DOHH2 (cell line): ENCODE measurements at regions not wholly inside any gene's neighbourhood (a gene's known extent, or its start where the extent isn't known, plus 50 kb on each side); places are given as distances from the start of the nearest gene placed in this dataset.

Experiments
- H3F3A ChIP-seq: fragments of 200-600 bp; sonication (generic), shearing (Covaris generic); 2 replicates; pipeline ENCODE4 v1.6.0; 2016; ENCODE audit warnings: antibody characterized with exemption, mild to moderate bottlenecking; ENCODE audit not compliant: control insufficient read depth, insufficient read depth
- H3K27ac ChIP-seq: fragments of 200-600 bp; sonication (generic); 2 replicates; pipeline ENCODE4 v1.5.1; 2014; ENCODE audit warnings: low read depth, mild to moderate bottlenecking, low read length, moderate library complexity
- H3K27me3 ChIP-seq: fragments of 200-600 bp; sonication (generic); 2 replicates; pipeline ENCODE4 v1.6.1; 2014; ENCODE audit warnings: mild to moderate bottlenecking, low read length, mixed read lengths; ENCODE audit not compliant: control insufficient read depth
- H3K36me3 ChIP-seq: fragments of 200-600 bp; sonication (generic); 2 replicates; pipeline ENCODE4 v1.6.1; 2014; ENCODE audit warnings: mild to moderate bottlenecking, low read length, moderate library complexity, mixed read lengths; ENCODE audit not compliant: control insufficient read depth
- H3K4me1 ChIP-seq: fragments of 200-600 bp; sonication (generic); 2 replicates; pipeline ENCODE4 v1.6.1; 2014; ENCODE audit warnings: mild to moderate bottlenecking, low read length, mixed read lengths; ENCODE audit not compliant: control insufficient read depth
- H3K4me2 ChIP-seq: fragments of 200-600 bp; sonication (generic); 2 replicates; pipeline ENCODE4 v1.6.0; 2014; ENCODE audit warnings: mild to moderate bottlenecking, low read length, moderate library complexity
- H3K4me3 ChIP-seq: fragments of 200-600 bp; sonication (generic); 2 replicates; pipeline ENCODE4 v1.5.1; 2014; ENCODE audit warnings: mild to moderate bottlenecking, low read length, mixed read lengths
- H3K79me2 ChIP-seq: fragments of 200-600 bp; sonication (generic); 2 replicates; pipeline ENCODE4 v1.6.1; 2014; ENCODE audit warnings: mild to moderate bottlenecking, low read length, mixed read lengths; ENCODE audit not compliant: control insufficient read depth
- H3K9me2 ChIP-seq: fragments of 200-600 bp; sonication (generic); replicated peaks from 2 replicates; pipeline ENCODE4 v1.6.1; 2014; ENCODE audit warnings: mild to moderate bottlenecking, low read length, mixed read lengths; ENCODE audit not compliant: control insufficient read depth
- H3K9me3 ChIP-seq: fragments of 200-600 bp; sonication (generic); 2 replicates; pipeline ENCODE4 v1.6.1; 2014; ENCODE audit warnings: antibody characterized with exemption, low read length, mixed read lengths; ENCODE audit not compliant: control insufficient read depth, insufficient read depth
- H4K20me1 ChIP-seq: fragments of 200-600 bp; sonication (generic); 2 replicates; pipeline ENCODE4 v1.6.0; 2014; ENCODE audit warnings: low read depth, mild to moderate bottlenecking, antibody characterized with exemption, low read length, moderate library complexity; ENCODE audit not compliant: control insufficient read depth, insufficient read depth
- CTCF ChIP-seq: fragments of 200-600 bp; sonication (generic); IDR thresholded peaks from one replicate; pipeline ENCODE4 v1.5.1; 2014; ENCODE audit warnings: antibody characterized with exemption, mild to moderate bottlenecking, low read depth, low read length; ENCODE audit not compliant: poor library complexity, severe bottlenecking
- EZH2phosphoT487 ChIP-seq: fragments of 200-600 bp; sonication (generic); IDR thresholded peaks from 2 replicates; pipeline ENCODE4 v1.6.1; 2017; ENCODE audit warnings: borderline replicate concordance, mild to moderate bottlenecking, antibody characterized with exemption, low read length, moderate library complexity, mixed read lengths

GRCh38 chr2:48129293-48129950, 185.1 kb upstream of the FOXN2 start:
- Histone ChIP-seq H3K4me1 (no peaks in the 10 kb centered on the region), H3K79me2 (no peaks in the 10 kb centered on the region), H3K27ac (no peak overlapping the region), H3K9me2 (no peaks in the 10 kb centered on the region), H4K20me1 (no peaks in the 10 kb centered on the region), H3F3A (no peaks in the 10 kb centered on the region), H3K9me3 (no peaks in the 10 kb centered on the region), H3K4me2 (no peak overlapping the region), H3K36me3 (no peaks in the 10 kb centered on the region), H3K27me3 (peaks cover 6% of the 10 kb centered on the region; the same call in 1 of the 2 replicates), H3K4me3 (no peak overlapping the region)
- TF ChIP-seq CTCF (no peak), EZH2phosphoT487 (no peak)

DNA sequence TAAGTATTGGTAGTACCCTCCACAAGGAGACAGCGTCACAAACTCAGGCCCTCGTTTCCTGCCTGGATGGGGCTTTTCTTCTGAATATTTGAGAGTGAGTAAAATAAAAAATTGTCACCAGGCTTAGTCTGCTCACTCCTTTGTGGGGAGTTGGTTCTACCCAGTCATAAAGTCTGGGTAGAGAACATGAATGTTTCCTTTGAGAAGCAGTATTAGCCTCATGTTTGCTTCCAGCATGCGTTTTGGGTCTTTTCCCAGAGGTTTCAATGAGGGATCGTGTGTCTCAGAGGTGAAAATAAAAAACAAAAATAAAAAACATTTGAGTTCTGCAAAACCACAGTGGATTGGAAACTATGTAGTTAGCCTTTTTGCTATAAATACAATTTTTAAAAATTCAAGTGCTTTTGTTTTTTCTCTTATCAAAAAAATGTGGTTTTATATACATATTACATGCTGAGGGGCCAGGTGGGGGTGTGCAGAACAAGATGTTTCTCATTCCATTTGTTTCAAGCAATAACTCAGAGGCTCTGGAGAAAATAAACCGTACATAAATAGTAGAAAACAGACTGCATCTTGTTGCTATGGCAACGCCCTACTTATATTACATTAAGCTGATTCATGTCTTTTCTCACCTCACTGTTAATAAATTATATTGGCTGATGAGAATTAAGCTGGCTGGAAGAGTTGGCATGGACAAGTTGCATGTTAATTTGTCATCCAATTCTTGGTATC, 182.8 kb upstream of the FOXN2 start:
- no peak overlapping the region for H3K4me3 ChIP-seq
- no peaks in the 10 kb centered on the region for H3F3A ChIP-seq
- H3K79me2 ChIP-seq: no peaks in the 10 kb centered on the region
- H3K4me2 ChIP-seq: no peak overlapping the region
- H4K20me1 ChIP-seq: no peaks in the 10 kb centered on the region
- no peaks in the 10 kb centered on the region for H3K4me1 ChIP-seq
- H3K36me3 ChIP-seq: no peaks in the 10 kb centered on the region
- no peak overlapping the region for H3K27ac ChIP-seq
- H3K9me3 ChIP-seq: no peaks in the 10 kb centered on the region
- H3K27me3 ChIP-seq: peaks cover 11% of the 10 kb centered on the region; the same call in 1 of the 2 replicates
- no peak for TF ChIP-seq EZH2phosphoT487
- TF ChIP-seq CTCF: no peak
- H3K9me2 ChIP-seq: no peaks in the 10 kb centered on the region

GRCh38 chr2:48132271-48132625, 182.2 kb upstream of the FOXN2 start:
- no peak overlapping the region for H3K4me2 ChIP-seq
- H3K9me3 ChIP-seq: no peaks in the 10 kb centered on the region
- no peaks in the 10 kb centered on the region for H4K20me1 ChIP-seq
- H3K4me3 ChIP-seq: no peak overlapping the region
- H3K79me2 ChIP-seq: no peaks in the 10 kb centered on the region
- no peaks in the 10 kb centered on the region for H3F3A ChIP-seq
- H3K9me2 ChIP-seq: no peaks in the 10 kb centered on the region
- H3K27ac ChIP-seq: no peak overlapping the region
- H3K27me3 ChIP-seq: peaks cover 5% of the 10 kb centered on the region; the same call in 1 of the 2 replicates
- no peaks in the 10 kb centered on the region for H3K4me1 ChIP-seq
- no peak for TF ChIP-seq CTCF
- no peak for TF ChIP-seq EZH2phosphoT487
- H3K36me3 ChIP-seq: no peaks in the 10 kb centered on the region
